Activated gamma-delta T cell (primary cell): ENCODE measurements at regions not wholly inside any gene's neighbourhood (a gene's known extent, or its start where the extent isn't known, plus 50 kb on each side); places are given as distances from the start of the nearest gene placed in this dataset.
"Not testable (repeated sequence)": the region's sequence is repeated elsewhere in the genome, so short reads cannot be mapped to it uniquely, and the experiment has no call there.

Experiments used
- DNase-seq: peaks from one replicate; lab custom pipeline; 2025; lab: John Stamatoyannopoulos, UW

DNA sequence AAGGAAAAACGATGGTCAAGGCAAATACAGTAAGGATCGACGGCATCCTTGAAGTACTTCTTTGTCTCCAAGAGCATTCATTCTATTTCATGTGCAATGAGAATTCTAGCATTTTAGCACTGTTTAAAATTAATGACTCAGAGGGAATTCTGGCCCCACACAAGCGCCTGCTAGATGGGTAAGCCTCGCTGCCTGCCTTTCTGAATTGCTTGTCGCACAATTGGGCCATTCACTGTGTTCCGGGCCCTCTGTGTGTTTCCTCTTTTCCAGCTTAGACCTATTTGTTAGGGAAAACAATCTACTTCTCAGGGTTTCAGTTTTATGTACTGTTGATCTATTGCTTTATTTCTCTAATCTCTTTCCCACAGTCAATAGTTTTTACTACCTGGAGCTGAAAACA, 204.7 kb upstream of the ZNF32 start:
- no peak for DNase-seq

DNA sequence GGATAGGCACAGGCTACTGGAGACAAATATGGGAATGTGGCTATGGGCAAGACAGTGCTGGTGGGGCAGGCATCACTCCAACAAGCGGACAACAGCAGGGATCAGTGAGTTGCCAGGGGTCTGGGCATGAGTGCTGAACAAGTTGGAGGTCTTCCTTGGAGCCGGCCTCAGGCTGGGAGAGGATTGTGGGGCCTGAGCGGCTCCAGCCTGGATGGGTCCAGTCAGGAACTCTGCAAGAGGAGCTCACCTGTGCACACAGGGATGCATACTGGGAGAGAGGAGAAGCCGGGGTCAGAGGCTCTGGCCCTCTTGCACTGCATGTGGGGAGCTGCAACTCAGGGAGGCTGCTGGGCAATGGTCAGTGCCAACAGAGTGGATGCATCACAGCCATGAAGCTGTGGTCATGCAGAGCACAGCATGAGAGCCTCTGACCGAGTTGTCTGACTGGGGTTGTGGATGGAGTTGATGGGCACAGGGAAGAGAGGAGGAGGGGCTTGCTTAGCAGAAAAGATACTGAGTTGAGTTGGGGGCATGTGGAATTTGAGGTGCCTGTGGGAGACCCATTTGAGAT, 204.0 kb upstream of the ZNF32 start:
- no peak for DNase-seq

DNA sequence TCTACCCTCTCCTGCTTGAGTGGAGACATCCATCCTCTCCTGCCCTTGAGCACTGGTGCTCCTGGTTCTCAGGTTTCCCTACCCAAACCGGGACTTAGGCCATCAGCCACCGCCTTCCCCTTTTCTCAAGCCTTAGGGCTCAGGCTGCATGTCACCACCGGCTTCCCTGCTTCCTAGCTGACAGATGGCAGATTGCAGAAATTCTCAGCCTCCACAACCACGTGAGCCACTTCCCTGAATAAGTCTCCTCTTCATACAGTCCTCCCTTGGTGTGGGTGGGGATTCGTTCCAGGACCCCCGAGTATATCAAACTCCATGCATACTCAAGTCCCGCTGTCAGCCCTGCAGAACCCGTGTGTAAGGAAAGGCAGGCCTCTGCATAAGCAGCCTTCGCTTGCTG, 203.5 kb upstream of the ZNF32 start:
- no peak for DNase-seq

GRCh38 chr10:43851030-43851429, 202.3 kb upstream of the ZNF32 start:
- no peak for DNase-seq

GRCh38 chr10:43849551-43849950, 200.9 kb upstream of the ZNF32 start:
- no peak for DNase-seq

DNA sequence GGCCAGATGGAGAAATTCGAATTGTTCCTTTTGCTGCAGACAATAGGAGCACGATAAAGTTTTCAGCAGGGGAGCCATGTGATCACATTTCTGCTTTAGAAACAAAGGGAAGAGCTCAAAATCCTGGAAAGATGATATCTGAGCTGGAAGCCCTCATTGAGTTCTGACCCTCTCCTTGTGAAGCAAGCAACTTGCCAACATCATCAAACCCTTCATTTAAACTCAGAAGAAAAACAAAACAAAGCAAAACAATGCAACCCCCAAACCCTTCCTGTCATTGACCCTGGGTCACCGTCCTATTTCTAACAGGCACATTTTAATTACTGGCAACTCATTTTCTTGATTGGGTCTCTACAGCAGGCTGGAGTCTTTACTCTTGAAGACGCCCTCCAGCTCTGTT, 198.3 kb upstream of the ZNF32 start:
- no peak for DNase-seq

- no peak for DNase-seq
Measured at GRCh38 chr10:43846187-43846680, 197.6 kb upstream of the ZNF32 start.

- no peak for DNase-seq
Measured at GRCh38 chr10:43845121-43845520, 196.4 kb upstream of the ZNF32 start.

DNA sequence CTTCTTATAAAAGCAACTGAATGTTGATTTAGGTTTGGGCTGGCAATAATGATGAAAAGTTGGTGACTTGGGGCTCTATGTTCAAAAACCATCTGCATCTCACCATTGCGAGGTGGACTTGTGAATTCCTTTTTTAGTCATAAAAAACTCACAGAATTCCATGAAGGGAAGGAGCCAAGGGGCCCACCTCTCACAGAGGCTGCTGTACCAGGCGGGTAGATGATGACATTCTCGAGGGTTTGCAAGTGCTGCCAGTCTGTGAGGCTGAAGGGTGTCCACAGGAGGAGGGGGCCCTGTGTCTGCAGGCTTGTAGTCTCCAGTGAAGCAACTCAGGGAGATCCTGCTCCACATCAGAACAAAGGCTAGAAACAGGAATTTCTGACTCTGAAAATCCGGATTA, 195.5 kb upstream of the ZNF32 start:
- no peak for DNase-seq

GRCh38 chr10:43843321-43844101, 194.8 kb upstream of the ZNF32 start:
- no peak for DNase-seq

GRCh38 chr10:43842496-43842895, 193.8 kb upstream of the ZNF32 start:
- no peak for DNase-seq

DNA sequence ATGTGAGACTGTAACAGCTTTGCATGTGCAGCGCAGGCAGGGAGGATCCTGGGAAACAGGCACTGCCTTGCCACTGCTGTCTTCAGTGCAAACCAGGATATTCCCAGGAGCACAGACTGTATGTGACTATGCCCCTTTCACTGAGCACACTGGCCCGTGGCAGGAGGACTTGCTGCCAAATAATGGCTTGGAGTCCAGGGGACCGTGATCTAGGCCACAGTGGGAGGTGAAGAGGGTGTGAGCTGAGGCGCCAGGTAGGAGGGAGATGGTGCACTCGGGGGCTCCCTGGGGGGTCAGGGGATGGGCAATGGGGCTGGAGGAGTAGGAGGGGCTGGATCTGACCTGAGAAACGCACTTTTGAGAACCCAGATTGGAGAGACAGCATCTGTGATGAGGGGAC, 193.4 kb upstream of the ZNF32 start:
- no peak for DNase-seq

- no peak for DNase-seq
Measured at GRCh38 chr10:43839973-43840372, 191.3 kb upstream of the ZNF32 start.

GRCh38 chr10:43834751-43835150, 186.1 kb upstream of the ZNF32 start:
- not testable (repeated sequence) for DNase-seq

- DNase-seq: no peak
Measured at GRCh38 chr10:43827853-43828252, 179.2 kb upstream of the ZNF32 start.

DNA sequence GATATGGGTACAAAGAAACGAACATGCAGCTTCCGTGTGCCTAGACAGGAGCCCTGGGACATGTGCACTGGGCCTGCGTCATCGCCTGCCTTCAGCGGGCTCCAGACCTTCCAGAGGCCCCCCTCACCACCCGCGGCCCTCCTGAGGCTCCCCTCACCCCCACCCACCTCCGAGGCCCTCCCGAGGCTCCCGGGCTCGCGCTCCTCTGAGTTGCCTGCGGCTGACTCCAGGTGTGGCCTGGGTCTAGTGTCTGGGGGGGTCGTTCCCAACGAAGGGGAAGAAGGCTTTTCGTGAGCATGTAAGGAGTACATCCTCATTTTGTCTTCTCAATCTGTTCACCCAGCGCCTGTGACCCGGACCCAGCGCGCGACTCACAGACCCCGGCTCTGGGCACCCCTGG, 177.3 kb upstream of the ZNF32 start:
- DNase-seq: no peak

DNA sequence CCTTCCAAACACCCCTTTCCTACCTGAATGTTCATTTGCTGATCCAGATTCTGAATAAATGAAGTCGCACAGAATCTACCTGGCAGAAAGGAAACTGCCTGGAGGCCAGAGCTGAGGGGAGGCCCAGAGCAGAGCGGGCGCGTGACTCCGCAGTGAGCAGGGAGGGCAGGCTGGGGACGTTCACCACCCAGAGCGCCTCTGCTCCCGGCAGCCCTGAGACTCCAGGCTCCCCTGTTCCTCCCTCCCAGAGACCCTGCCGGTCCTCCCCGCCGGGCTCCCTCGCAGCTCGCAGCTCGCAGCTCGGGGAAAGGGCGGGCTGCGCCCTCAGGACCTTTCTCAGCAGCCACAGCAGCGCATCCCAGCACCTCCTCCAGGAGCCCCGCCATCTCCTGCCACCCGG, 176.7 kb upstream of the ZNF32 start:
- no peak for DNase-seq

GRCh38 chr10:43824934-43825333, 176.3 kb upstream of the ZNF32 start:
- no peak for DNase-seq

DNA sequence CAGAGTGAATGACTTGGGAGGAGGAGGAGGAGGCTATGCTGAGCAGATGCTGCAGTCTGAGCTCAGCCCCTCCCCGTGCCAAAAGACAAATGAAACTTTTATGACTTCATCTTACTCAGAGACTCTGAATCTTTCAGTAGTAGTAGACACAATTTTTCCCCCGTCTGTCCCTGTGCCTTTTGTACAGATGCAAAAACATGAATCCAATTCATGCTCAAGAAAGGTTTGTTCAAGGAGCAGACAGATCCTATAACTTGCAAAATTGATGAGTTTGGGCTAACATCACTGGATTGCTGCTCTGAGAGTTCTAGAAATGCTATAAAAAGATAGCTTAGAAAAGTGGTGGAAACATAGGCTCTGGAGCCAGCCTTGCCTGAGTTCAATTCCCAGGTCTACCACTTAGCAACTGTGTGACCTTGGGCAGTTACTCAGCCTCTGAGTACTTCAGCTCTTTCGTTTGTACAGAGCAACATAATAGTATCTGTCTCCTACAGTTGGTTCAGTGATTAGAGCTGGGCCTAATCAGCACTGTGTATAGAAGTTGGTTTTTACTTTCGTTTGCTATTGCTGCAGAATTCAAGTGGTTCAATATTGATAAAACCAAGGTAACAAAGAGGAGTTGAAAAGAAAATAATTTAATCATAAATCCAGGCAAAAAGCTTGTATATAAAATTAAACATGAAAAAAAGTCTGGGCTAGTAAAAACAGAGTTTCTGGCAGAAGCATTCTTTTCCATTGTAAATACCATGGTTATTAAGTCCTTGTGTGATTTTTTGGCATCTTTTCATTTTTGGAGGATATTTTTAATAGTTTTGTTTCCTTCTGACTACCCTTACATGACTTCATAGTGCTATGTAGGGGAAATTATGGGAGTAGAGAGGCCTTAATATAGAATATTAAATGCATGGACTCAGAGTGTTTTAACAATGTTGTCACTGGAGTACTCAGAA, 174.2 kb upstream of the ZNF32 start:
- DNase-seq: no peak

DNA sequence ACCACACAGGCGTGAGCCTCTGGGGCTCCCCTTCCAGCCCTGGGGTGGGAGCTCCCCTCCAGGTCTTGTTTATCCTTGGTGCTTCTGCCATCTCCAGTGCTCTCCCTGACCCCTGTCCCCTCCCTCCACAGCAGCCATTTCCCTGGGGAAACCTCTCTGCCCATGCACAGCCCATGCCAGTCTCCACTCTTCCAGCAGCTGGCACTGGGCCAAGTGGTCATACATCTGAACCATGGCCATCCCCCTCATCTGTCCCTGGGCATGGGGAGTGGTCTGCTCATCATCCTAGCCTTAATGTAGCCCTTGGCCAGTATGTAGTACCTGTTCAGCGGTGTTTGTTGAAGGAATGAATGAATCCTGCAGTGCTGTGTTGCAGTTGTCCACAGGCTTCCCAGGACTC, 172.4 kb upstream of the ZNF32 start:
- no peak for DNase-seq

- DNase-seq: no peak
Measured at GRCh38 chr10:43820663-43821062, 172.0 kb upstream of the ZNF32 start.

DNA sequence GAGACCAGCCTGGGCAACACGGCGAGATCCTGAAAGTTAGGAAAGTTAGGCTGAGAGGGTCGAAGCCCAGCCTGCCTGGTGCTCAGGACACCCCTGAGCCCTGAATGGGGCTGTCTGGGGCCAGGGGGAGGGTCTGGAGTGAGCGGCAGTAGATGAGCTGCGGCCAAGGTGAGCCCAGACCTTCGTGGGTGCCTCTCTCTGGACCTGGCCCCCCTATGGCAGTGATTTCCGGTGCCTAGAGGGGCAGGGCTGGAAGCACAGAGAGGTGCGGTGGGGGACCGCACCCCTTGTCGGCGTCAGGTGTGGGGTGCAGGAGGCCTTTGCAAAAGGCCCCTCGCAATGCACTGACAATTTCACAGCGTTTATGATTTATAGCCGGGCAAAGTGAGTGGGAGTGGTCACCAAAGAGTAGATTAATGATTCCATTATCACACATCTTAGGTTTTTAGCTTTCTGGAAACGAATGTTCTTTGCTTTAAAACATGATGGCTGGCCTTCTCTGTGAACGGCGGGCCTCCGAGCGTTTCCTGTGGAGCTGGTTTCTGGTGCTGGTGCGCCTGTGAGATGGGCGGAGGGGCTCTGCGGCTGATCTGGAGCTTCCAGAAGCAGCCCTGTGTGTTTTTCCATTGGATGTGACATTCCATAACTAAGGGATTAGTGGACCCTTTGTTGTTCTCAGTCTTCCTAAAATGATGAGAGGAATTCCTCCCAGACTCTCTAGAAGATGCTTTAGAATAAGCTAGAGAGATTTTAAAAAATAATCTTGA, 171.0 kb upstream of the ZNF32 start:
- DNase-seq: no peak
